ENCODE measurements at regions not wholly inside any gene's neighbourhood (a gene's known extent, or its start where the extent isn't known, plus 50 kb on each side); places are given as distances from the start of the nearest gene placed in this dataset.
"Not testable (repeated sequence)": the region's sequence is repeated elsewhere in the genome, so short reads cannot be mapped to it uniquely, and the experiment has no call there.

GRCh38 chr19:28577666-28578065 is 635.3 kb downstream of the UQCRFS1 start:
- no peaks in the 10 kb centered on the region for H3F3A ChIP-seq (ENCODE audit: insufficient read depth, low read depth)
- peaks cover 11% of the 10 kb centered on the region; the same call in 1 of the 2 replicates for H3K27me3 ChIP-seq (ENCODE audit: insufficient read depth, low read depth)
- H2AFZ ChIP-seq: no peak overlapping the region
- no peak overlapping the region for H3K27ac ChIP-seq
- ChIA-PET POLR2A (ENCODE audit: unreplicated experiment) (no interaction called here), CTCF (no interaction called here)
- H3K4me2 ChIP-seq: no peak overlapping the region
- no peaks in the 10 kb centered on the region for H4K20me1 ChIP-seq (ENCODE audit: insufficient read depth)
- no peaks in the 10 kb centered on the region for H3K79me2 ChIP-seq (ENCODE audit: low read depth)
- no peaks in the 10 kb centered on the region for H3K9me3 ChIP-seq (ENCODE audit: insufficient read depth, low read depth)
- H3K9me2 ChIP-seq (ENCODE audit: insufficient read depth): no peaks in the 10 kb centered on the region
- intact Hi-C loops (cut with micrococcal nuclease; ENCODE audit: unreplicated experiment): no loop called here
- no peak for TF ChIP-seq EZH2 (IDR thresholded peaks at IDR 0.05; ENCODE audit: low read depth)
- TF ChIP-seq CTCF (conservative IDR thresholded peaks at IDR 0.05): no peak
- BruUV-seq (replicated peaks): no TSS peak
- DNase-seq: no peak
- no peaks in the 10 kb centered on the region for H3K36me3 ChIP-seq (ENCODE audit: low read depth)
- no peak overlapping the region for H3K4me3 ChIP-seq
- H3K4me1 ChIP-seq (replicated peaks; ENCODE audit: insufficient read depth): no peaks in the 10 kb centered on the region

GRCh38 chr19:28577233-28577632 is 635.7 kb downstream of the UQCRFS1 start:
- Histone ChIP-seq H3K79me2 (ENCODE audit: low read depth) (no peaks in the 10 kb centered on the region), H3K4me1 (replicated peaks; ENCODE audit: insufficient read depth) (no peaks in the 10 kb centered on the region), H3K36me3 (ENCODE audit: low read depth) (no peaks in the 10 kb centered on the region), H3K27ac (no peak overlapping the region), H3K4me3 (no peak overlapping the region), H2AFZ (no peak overlapping the region), H3K9me3 (ENCODE audit: insufficient read depth, low read depth) (no peaks in the 10 kb centered on the region), H3K9me2 (ENCODE audit: insufficient read depth) (no peaks in the 10 kb centered on the region), H3K27me3 (ENCODE audit: insufficient read depth, low read depth) (peaks cover 8% of the 10 kb centered on the region; the same call in 1 of the 2 replicates), H3F3A (ENCODE audit: insufficient read depth, low read depth) (no peaks in the 10 kb centered on the region), H3K4me2 (no peak overlapping the region), H4K20me1 (ENCODE audit: insufficient read depth) (no peaks in the 10 kb centered on the region)
- TF ChIP-seq CTCF (conservative IDR thresholded peaks at IDR 0.05) (no peak), EZH2 (IDR thresholded peaks at IDR 0.05; ENCODE audit: low read depth) (no peak)
- no TSS peak for BruUV-seq (replicated peaks)
- no peak for DNase-seq
- intact Hi-C loops (cut with micrococcal nuclease; ENCODE audit: unreplicated experiment): no loop called here
- CTCF ChIA-PET: no interaction called here
- POLR2A ChIA-PET (ENCODE audit: unreplicated experiment): no interaction called here

- Histone ChIP-seq H3F3A (ENCODE audit: insufficient read depth, low read depth) (no peaks in the 10 kb centered on the region), H3K4me1 (replicated peaks; ENCODE audit: insufficient read depth) (no peaks in the 10 kb centered on the region), H3K36me3 (ENCODE audit: low read depth) (no peaks in the 10 kb centered on the region), H2AFZ (no peak overlapping the region), H3K9me2 (ENCODE audit: insufficient read depth) (no peaks in the 10 kb centered on the region), H3K27ac (no peak overlapping the region), H3K27me3 (ENCODE audit: insufficient read depth, low read depth) (peaks cover 6% of the 10 kb centered on the region; the same call in 1 of the 2 replicates), H3K4me3 (no peak overlapping the region), H3K4me2 (no peak overlapping the region), H4K20me1 (ENCODE audit: insufficient read depth) (no peaks in the 10 kb centered on the region), H3K9me3 (ENCODE audit: insufficient read depth, low read depth) (no peaks in the 10 kb centered on the region), H3K79me2 (ENCODE audit: low read depth) (no peaks in the 10 kb centered on the region)
- POLR2A ChIA-PET (ENCODE audit: unreplicated experiment): no interaction called here
- no TSS peak for BruUV-seq (replicated peaks)
- CTCF ChIA-PET: no interaction called here
- no peak for DNase-seq
- no peak for TF ChIP-seq CTCF (conservative IDR thresholded peaks at IDR 0.05)
- no peak for TF ChIP-seq EZH2 (IDR thresholded peaks at IDR 0.05; ENCODE audit: low read depth)
- intact Hi-C loops (cut with micrococcal nuclease; ENCODE audit: unreplicated experiment): no loop called here
These were observed 637.1 kb downstream of the UQCRFS1 start for GRCh38 chr19:28575816-28576215.

GRCh38 chr19:28575312-28575711 is 637.6 kb downstream of the UQCRFS1 start:
- DNase-seq; CTCF ChIA-PET; intact Hi-C loops (cut with micrococcal nuclease; ENCODE audit: unreplicated experiment): not testable (repeated sequence)

More at GRCh38 chr19:28575312-28575711, 637.6 kb downstream of the UQCRFS1 start:
- POLR2A ChIA-PET (ENCODE audit: unreplicated experiment); H3K4me3 ChIP-seq; H3K9me3 ChIP-seq (ENCODE audit: insufficient read depth, low read depth); H3F3A ChIP-seq (ENCODE audit: insufficient read depth, low read depth); H3K4me1 ChIP-seq (replicated peaks; ENCODE audit: insufficient read depth); H3K79me2 ChIP-seq (ENCODE audit: low read depth); H3K27ac ChIP-seq; H3K36me3 ChIP-seq (ENCODE audit: low read depth); H3K4me2 ChIP-seq; H3K27me3 ChIP-seq (ENCODE audit: insufficient read depth, low read depth); H4K20me1 ChIP-seq (ENCODE audit: insufficient read depth); BruUV-seq (replicated peaks); H3K9me2 ChIP-seq (ENCODE audit: insufficient read depth); H2AFZ ChIP-seq: not testable (repeated sequence)

Measured in PC-9 (cell line).